HG03196 (cell line): ENCODE measurements at regions not wholly inside any gene's neighbourhood (a gene's known extent, or its start where the extent isn't known, plus 50 kb on each side); places are given as distances from the start of the nearest gene placed in this dataset.
"Not testable (repeated sequence)": the region's sequence is repeated elsewhere in the genome, so short reads cannot be mapped to it uniquely, and the experiment has no call there.

Source experiments
- ATAC-seq: cut with Tn5 transposase; IDR thresholded peaks from one replicate; pipeline ENCODE4 v1.9.1; 2021; ENCODE audit not compliant: unreplicated experiment

DNA sequence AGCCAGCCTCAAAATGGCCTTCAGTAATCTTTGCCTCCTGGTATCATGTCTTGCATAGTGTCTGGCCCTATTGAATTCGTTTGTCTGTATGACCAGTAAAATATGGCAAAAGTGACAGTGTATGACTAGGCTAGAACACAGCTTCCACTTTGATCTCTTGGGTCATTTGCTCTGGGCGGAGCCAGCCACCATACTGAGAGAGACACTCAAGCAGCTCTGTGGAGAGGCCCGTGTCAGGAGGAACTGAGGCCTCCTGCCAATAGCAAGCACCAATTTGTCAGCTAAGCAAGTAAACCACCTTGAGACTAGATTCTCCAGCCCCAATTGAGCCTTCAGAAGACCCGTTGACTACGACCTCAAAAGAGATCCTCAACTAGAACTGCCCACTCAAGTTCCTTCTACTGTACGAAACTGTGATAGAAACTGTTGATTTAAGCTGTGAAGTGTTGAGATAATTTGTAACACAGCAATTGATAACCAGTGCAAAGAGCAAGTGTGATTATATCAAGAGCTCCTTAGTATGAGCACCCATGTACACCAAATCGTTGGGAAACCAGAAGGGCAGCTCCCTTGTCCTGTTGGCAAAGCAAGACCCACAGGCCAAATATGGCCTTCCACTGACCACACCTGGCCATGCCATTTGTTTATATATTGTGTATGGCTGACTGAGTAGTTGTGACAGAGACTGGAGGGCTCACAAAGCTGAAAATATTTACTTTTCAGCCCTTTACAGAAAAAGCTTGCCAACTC, 52.7 kb upstream of the SERBP1 start:
- ATAC-seq = no peak

- no peak for ATAC-seq
These were observed 54.3 kb upstream of the SERBP1 start for GRCh38 chr1:67484492-67484891.

GRCh38 chr1:67485046-67485811, 55.0 kb upstream of the SERBP1 start:
- no peak for ATAC-seq

DNA sequence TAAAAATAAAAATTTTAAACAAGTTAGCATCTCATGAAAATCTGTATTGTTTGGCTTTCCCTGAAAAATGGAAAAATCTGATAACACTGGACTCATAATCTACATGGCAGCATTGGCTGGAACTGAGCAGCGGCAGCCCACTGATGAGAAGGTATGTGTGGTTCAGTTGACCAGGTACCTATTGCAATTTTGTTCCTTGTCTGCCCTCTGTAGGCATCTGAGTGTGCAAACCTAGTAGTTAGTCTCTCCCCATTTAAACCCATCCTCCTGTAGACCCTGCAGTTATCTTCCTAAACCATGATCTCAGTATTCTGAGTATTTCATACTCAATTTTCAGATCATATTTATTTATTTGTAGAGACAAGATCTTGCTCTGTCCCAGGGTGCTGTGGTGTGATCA, 59.4 kb upstream of the SERBP1 start:
- no peak for ATAC-seq

GRCh38 chr1:67491280-67491679, 61.1 kb upstream of the SERBP1 start:
- no peak for ATAC-seq

DNA sequence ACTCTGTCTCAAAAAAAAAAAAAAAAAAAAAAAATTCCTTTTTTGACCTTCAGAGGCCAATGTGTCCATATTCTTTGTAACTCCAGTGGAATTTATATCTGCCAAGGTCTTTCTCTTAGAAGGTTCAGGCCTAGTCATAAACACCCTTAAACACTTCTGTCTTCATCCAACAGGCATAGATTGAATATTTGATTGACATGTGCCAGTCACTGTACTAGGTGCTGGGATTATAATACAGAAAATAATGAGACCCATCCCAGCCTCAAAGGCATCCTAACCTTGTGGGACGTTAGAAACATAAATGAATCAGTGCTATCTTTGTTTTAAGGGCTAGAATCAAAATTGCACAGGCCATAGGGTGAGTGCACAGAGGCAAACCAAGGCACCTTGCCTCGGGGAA, 62.9 kb upstream of the SERBP1 start:
- no peak for ATAC-seq

DNA sequence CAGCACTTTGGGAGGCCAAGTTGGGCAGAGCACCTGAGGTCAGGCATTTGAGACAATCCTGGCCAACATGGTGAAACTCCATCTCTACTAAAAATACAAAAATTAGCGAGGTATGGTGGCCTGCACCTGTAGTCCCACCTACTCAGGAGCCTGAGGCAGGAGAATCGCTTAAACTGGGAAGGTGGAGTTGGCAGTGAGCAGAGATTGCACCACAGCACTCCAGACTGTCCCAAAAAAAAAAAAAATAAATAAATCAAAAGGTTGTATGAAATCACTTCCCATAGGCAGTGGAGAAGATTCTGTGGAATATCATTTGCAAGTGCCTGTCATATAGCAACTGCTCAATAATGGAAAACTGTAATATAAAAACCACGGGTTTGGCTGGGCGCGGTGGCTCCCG, 65.1 kb upstream of the SERBP1 start:
- no peak for ATAC-seq

DNA sequence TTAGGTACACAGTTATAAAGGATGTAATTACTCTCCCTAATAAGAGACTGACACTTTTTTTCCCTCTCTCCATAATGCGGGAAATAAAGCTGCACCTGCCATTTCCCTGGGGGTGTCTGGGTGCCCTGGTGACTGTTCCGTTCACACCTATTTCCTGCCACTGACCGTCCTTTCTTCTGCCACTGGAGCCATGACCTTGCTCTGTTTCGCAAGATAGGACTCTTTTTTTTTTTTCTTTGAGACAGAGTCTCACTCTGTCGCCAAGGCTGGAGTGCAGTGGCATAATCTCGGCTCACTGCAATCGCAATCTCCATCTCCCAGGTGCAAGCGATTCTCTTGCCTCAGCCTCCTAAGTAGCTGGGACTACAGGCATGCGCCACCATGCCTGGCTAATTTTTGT, 66.1 kb upstream of the SERBP1 start:
- no peak for ATAC-seq

DNA sequence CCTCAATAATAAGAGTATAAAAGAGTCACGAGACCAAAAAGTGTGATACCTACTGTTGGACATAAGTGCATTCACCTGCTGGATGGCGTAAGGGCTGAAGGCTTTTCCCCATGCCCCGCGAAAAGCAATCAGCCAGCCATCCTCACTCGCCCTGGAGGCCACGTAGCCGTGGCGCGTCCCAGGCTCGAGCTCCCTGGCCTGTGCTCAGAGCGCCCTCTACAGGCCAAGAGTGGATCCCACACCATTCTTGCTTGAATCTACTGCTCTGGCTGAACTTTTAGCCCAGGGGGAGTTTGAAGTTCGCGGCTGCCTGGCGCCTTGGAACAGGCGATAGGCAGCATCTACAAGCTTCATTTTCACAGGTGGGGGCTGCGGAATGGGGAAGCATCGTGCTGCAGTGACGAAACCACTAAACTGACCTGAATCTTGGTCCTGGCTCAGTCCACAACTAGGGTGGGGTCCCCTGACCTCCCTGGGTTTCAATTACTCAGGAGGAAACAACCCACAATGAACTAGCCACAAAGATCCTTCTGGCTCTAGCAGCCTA, 70.3 kb upstream of the SERBP1 start:
- ATAC-seq = peak; percentile 97

GRCh38 chr1:67503974-67504373, 73.8 kb upstream of the SERBP1 start:
- no peak for ATAC-seq

GRCh38 chr1:67513392-67514294, 83.4 kb upstream of the SERBP1 start:
- not testable (repeated sequence) for ATAC-seq

DNA sequence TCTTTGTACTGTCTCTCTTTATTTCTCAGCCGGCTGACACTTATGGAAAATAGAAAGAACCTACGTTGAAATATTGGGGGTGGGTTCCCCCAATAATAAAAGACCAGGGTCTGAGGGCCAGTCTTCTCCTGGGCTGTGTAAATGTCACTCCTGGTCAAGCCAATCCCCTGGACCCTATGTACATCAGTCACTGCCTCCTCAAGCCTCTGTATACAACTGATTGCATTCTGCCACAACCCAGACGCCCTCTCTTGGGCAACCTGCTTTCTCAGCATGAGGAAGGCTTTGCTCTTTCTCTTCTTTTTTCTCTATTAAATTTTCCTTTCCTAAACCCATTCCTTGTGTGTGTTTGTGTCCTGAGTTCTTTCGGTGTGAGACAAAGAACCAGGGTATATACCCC, 84.1 kb upstream of the SERBP1 start:
- ATAC-seq = no peak

GRCh38 chr1:67514786-67515185, 84.6 kb upstream of the SERBP1 start:
- ATAC-seq = no peak

DNA sequence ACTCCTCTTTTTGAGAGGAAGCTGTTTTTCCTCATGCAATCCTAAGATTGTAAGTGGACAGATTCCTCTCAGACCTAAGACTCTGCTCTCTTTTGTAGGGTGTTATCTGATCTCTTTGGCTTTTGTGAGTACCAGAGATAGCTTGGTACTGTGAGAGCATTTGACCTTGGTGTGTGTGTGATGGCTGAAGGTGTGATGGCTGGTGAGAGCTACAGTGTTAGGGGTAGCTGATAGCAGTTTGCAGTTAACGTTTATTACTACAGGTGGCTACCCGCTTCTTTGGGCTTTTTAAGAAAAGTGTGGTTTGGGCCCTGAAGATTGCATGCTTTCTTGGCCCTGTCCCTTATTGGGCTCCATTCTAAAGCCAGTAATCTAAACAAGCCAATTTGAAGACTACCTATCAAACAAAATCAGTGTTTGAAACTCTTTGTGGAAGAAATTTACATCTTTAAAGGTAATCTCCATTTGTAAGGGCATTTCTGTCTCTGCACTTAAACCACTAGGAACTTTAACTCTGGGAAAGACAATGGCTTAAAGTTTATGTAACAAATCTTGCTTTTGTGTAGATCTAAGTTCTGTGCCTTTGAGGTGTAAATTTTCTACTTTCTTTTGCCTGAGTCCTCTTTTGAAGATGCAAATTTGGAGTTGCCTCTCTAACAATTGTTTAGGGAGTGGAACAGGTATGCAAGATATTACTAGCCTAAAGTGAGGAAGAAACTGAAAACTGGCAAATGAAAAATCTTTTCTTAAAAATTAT, 85.3 kb upstream of the SERBP1 start:
- no peak for ATAC-seq

DNA sequence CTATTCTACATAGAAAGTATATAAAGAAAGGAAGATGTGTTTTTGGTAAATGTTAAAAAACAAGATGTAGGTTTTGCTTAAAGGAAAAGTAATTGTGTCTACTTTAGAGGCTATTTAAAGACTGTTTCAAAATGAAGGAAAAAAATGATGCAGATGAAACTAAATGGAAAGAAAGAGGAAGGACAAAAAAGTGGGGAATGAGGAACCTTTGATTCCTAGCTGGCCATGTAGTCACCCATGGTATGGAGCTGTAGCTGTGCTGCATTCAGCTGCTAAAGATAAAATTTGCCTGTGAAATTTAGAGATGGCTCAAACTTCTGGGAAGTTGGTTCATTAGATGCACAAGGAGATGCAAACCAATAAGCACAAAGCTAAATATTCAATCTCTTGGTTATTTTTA, 86.8 kb upstream of the SERBP1 start:
- ATAC-seq = no peak

GRCh38 chr1:67522001-67522441, 91.8 kb upstream of the SERBP1 start:
- ATAC-seq = no peak

DNA sequence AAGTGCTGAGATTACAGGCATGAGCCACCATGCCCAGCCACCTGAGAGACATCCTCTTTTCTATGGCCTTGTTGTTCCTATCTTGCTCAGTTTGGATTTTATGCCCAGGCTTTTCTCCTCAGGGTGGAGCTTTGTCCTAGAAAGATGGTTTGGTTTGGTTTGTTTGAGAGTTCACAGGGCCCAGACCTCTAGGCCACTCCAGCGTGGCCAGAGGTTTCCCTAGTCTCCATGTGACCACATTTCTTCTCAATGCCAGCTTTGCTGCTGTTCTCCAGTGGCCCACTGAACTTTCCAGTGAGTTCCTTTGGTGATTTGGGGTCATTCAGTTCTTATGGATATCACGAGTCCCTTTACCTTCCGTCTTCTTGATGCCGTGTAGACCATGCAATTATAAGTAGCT, 92.6 kb upstream of the SERBP1 start:
- ATAC-seq = no peak

DNA sequence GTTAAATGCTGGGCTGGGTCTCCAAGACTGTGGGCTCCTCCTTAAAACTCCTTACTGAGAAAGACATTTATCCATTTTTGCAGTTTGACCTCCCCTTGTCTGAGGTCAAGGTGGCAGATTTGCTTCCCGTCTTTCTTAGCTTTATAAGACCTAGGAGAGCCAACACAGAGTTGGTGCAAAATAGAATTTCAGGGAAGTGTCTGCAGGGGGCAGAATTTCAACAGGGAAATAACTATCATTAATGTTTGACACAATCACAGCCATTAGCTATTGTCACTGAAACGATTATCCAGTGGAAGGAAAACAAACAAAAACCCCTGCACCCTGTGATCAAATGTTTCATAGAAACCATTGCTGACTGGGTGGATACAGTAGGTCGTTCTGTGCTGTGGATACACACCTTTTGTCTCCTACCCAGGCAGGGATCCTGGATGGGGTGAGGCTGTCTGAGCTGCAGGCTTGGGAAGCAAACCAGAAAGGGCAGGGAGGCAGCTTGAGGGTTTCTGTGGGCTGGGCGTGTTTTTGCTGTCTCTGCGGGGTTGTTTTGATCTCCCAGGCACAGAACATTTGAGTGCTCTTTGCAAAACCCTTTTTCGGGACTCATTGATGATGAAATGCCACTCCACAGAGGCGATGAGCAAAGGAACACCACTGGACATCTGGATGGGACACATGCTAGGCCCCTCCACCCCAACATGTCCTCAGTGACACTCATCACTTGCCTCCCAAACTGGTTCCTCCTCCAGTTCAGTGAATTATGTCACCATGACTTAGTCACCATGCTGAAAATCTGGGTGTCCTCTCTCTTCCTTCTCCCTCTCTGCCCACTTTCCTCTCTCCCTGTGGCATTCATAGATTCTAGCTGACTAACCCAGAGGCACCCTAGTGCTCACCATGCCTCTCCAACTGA, 94.2 kb upstream of the SERBP1 start:
- ATAC-seq = no peak

GRCh38 chr1:67525053-67525760, 95.0 kb upstream of the SERBP1 start:
- ATAC-seq = no peak
